Pancreas (tissue), 10 donors: ENCODE measurements at regions not wholly inside any gene's neighbourhood (a gene's known extent, or its start where the extent isn't known, plus 50 kb on each side); places are given as distances from the start of the nearest gene placed in this dataset.

ENCODE experiments used
- ATAC-seq, 4 donors: fragments of 200-7000 bp; cut with Tn5 transposase; one replicate each; pipeline versions ENCODE4 v1.8.0 to v1.9.1; 2020; ENCODE audit warnings: mild to moderate bottlenecking in 4 of 4, moderate library complexity in 4 of 4
- DNase-seq, 6 donors: peaks; one replicate each; pipeline ENCODE4 v3.0.0-alpha.2; 2020
- FAIRE-seq: peaks from 2 replicates; lab custom pipeline; 2012; peaks lifted over from hg19 to GRCh38; lab: Jason Lieb, UNC
- H3K27ac ChIP-seq, 4 donors: fragments of 200-600 bp; sonication (generic); 1 replicate in 3 of 4; 2 replicates in 1 of 4; pipeline versions ENCODE4 v1.5.0 to v1.8.0; 2020
- H3K27me3 ChIP-seq, 4 donors: fragments of 200-600 bp; one replicate each; pipeline ENCODE4 v1.8.0; 2021
- H3K36me3 ChIP-seq, 3 donors: fragments of 200-600 bp; sonication (generic) in 1 of 3; one replicate each; pipeline versions ENCODE4 v1.5.0 to v1.8.0; 2020 to 2021
- H3K4me1 ChIP-seq, 3 donors: fragments of 200-600 bp; one replicate each; pipeline ENCODE4 v1.8.0; 2021
- H3K4me3 ChIP-seq, 4 donors: fragments of 200-600 bp; sonication (generic) in 2 of 4; one replicate each; pipeline versions ENCODE4 v1.5.0 to v1.8.0; 2020 to 2021
- H3K9me3 ChIP-seq, 4 donors: fragments of 200-600 bp; one replicate each; pipeline ENCODE4 v1.8.0; 2021
- WGBS, 2 donors: extraction: QIAGEN DNeasy Blood & Tissue Kit; methylation state at CpG; one replicate each; pipeline ENCODE4 v1.1.7; 2013; 5-methylcytosine and 5-hydroxymethylcytosine counted together
- intact Hi-C, 3 donors: fragments of 100-400 bp; cut with DNase I; formaldehyde crosslinking; loops; one replicate each; pipeline versions ENCODE4 v1.11.1 to v1.14.2; 2022
- TF ChIP-seq, protein P1 (sequence below), 4 donors: fragments of 200-600 bp; sonication (generic) in 3 of 4; IDR thresholded peaks; one replicate each; pipeline versions ENCODE4 v1.5.0 to v1.8.0; 2021; ENCODE audit warnings: antibody characterized with exemption in 4 of 4
- donor health status: healthy with polysubstance abuse.
- donor health status: DM: no; HTN: no; CAD: no; lungs with moderate emphysema.
- donor health status: DM: no; HTN: no; CAD: no.
- donor health status: control.
- donor health status: control.
- donor health status: Bipolar disorder and iron deficiency.
- donor health status: DM: yes; HTN: yes; CAD: no.
- donor health status: DM: no; HTN: no; CAD: no.
- donor health status: DM: no; HTN: no; CAD: no.
- donor health status: DM: yes; HTN: yes; CAD: no.

DNA sequence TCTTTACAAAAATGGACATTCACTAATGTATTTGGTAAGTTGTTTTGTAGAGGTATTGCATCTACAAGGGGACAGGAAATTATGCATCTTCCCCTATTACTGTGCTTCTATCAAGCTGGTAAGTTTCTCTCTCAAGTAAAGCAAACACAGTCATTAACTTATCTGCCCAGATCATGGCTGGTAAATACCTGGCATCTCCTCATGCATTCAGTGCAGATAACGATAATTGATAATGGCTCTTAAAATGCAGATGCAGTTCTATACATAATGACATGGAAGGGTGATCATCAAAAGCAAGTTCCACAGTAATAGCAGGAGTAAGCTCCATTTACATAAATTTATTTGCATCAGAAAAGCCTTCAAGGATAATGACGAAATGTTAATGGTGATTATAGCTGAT is 122.4 kb downstream of the SIPA1L2 start:
- intact Hi-C loops, result no loop called here
- TF ChIP-seq, protein P1, sequence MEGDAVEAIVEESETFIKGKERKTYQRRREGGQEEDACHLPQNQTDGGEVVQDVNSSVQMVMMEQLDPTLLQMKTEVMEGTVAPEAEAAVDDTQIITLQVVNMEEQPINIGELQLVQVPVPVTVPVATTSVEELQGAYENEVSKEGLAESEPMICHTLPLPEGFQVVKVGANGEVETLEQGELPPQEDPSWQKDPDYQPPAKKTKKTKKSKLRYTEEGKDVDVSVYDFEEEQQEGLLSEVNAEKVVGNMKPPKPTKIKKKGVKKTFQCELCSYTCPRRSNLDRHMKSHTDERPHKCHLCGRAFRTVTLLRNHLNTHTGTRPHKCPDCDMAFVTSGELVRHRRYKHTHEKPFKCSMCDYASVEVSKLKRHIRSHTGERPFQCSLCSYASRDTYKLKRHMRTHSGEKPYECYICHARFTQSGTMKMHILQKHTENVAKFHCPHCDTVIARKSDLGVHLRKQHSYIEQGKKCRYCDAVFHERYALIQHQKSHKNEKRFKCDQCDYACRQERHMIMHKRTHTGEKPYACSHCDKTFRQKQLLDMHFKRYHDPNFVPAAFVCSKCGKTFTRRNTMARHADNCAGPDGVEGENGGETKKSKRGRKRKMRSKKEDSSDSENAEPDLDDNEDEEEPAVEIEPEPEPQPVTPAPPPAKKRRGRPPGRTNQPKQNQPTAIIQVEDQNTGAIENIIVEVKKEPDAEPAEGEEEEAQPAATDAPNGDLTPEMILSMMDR (IDR thresholded peaks at IDR 0.05), result no peak
- FAIRE-seq (no peak), DNase-seq (no peak), ATAC-seq (no peak)
- WGBS, 2 donors, result 65 to 80% methylated on average over 2 of the region's 2 CpGs
- Histone ChIP-seq H3K36me3 (no peaks in the 10 kb centered on the region), H3K4me3 (no peak overlapping the region), H3K4me1 (no peaks in the 10 kb centered on the region), H3K27me3 (no peaks in the 10 kb centered on the region), H3K27ac (no peak overlapping the region), H3K9me3 (no peaks in the 10 kb centered on the region)

DNA sequence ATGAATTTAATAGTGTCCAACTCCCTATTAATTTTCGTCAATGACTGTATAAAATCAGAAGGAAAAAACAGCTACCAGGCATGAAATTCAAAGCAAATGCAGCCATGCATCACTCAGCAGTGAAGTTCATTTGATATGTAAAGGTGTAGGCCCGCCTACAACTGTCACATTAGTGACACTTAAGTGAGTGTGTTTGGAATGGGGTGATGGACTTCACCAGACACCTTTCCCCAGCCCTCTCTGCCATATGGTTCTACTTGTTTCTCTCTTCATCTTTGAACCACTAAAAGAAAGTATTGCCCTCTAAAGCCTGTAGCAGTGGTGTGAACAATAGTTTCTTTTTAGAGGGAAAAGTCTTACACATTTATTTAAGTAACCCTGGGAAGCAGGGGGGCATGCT is 124.0 kb downstream of the SIPA1L2 start:
- WGBS, 2 donors, result 60 to 87% methylated on average over 2 of the region's 2 CpGs
- Histone ChIP-seq H3K4me3 (no peak overlapping the region), H3K4me1 (no peaks in the 10 kb centered on the region), H3K9me3 (no peaks in the 10 kb centered on the region), H3K27me3 (no peaks in the 10 kb centered on the region), H3K36me3 (no peaks in the 10 kb centered on the region), H3K27ac (no peak overlapping the region)
- FAIRE-seq (no peak), ATAC-seq (no peak), DNase-seq (no peak)
- TF ChIP-seq, protein P1 (IDR thresholded peaks at IDR 0.05), result no peak
- intact Hi-C loops, result no loop called here

DNA sequence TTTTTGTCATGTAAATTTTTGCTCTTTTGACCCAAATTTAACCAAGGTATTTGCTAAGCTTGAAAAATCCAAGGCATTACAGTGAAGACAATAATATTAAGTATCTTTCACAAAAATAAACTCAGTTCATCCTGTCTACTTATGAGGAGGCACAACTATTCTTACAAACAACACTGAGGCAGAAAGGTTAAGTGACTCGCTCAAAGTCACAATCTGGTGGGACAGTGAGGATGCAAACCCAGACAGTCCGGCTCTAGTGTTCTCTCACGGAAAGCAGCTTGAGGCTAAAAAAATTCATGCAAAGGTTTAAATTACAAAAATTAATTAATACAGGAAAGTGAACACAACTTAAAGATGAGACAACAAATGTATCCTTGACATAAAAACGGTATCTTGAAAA is 125.3 kb downstream of the SIPA1L2 start:
- ATAC-seq (no peak), DNase-seq (no peak), FAIRE-seq (no peak)
- H3K4me3 ChIP-seq, result no peak overlapping the region
- no peak overlapping the region for H3K27ac ChIP-seq
- no peaks in the 10 kb centered on the region for H3K4me1 ChIP-seq
- no peaks in the 10 kb centered on the region for H3K9me3 ChIP-seq
- TF ChIP-seq, protein P1 (IDR thresholded peaks at IDR 0.05), result no peak
- H3K27me3 ChIP-seq, result no peaks in the 10 kb centered on the region
- H3K36me3 ChIP-seq, result no peaks in the 10 kb centered on the region
- intact Hi-C loops, result no loop called here
- WGBS, 2 donors, result 93 to 96% methylated on average over 4 of the region's 4 CpGs

DNA sequence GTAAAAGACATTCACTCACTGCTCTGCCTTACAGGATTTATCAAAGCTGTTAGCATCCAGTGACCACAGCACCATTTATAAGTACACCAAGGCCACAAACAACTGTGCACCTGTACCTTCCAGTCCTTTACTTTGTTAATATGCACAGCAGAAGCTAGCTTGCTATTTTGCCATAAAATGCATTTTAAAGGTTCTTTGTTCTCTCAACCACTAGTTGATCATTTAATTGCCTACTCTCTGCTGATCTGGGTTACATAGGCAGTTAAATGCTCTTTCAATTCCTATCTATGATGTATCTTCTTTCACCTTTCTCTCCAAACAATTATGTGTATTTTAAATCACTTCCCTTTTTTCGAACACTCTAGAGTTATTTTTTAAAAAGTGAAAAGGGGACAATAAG is 126.4 kb downstream of the SIPA1L2 start:
- intact Hi-C loops, result no loop called here
- H3K4me3 ChIP-seq, result no peak overlapping the region
- H3K4me1 ChIP-seq, result no peaks in the 10 kb centered on the region
- H3K9me3 ChIP-seq, result no peaks in the 10 kb centered on the region
- 76 to 78% methylated on average over 1 of the region's 1 CpG for WGBS, 2 donors
- TF ChIP-seq, protein P1 (IDR thresholded peaks at IDR 0.05), result no peak
- ATAC-seq (no peak), FAIRE-seq (no peak), DNase-seq (no peak)
- H3K36me3 ChIP-seq, result no peaks in the 10 kb centered on the region
- H3K27ac ChIP-seq, result no peak overlapping the region
- H3K27me3 ChIP-seq, result no peaks in the 10 kb centered on the region

DNA sequence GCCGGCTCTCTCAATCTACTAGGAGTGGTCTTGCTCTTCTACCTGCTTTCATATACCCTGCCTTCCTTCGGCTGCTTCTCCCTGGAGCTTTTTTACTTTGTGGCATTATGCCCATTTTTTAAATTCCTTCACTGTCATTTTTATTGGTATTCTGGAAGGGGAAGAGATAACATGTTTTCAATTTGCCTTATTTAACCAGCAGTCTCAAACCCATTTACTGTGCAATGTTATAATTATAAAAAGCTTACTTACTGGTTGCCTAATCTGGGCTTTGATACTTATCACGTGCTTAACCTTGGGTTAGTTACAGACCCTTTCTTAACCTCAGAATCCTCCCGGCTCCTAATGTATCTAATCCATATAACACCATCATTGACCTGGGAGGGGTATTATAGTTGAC is 128.1 kb downstream of the SIPA1L2 start:
- Histone ChIP-seq H3K4me1 (no peaks in the 10 kb centered on the region), H3K27me3 (no peaks in the 10 kb centered on the region), H3K9me3 (no peaks in the 10 kb centered on the region), H3K4me3 (no peak overlapping the region), H3K27ac (no peak overlapping the region), H3K36me3 (no peaks in the 10 kb centered on the region)
- TF ChIP-seq, protein P1 (IDR thresholded peaks at IDR 0.05), result no peak
- intact Hi-C loops, result no loop called here
- 63 to 64% methylated on average over 4 of the region's 4 CpGs for WGBS, 2 donors
- ATAC-seq (no peak), FAIRE-seq (no peak), DNase-seq (no peak)
